Activated CD8-positive, alpha-beta T cell treated with anti-CD3 and anti-CD28 coated beads, Interleukin-2, amount 10 ng/mL, durations not matched to agents 7 days and 5 days (primary cell): ENCODE measurements at regions not wholly inside any gene's neighbourhood (a gene's known extent, or its start where the extent isn't known, plus 50 kb on each side); places are given as distances from the start of the nearest gene placed in this dataset.

Source experiments
- ATAC-seq: fragments of 150-1000 bp; cut with Tn5 transposase; one replicate; pipeline ENCODE4 v1.10.0; 2021; ENCODE audit warnings: moderate library complexity
- CTCF ChIA-PET: fragments of 350-600 bp; sonication (Branson Sonifier 250); formaldehyde crosslinking; loops from one replicate; lab custom pipeline; 2021; ENCODE audit warnings: antibody characterized with exemption; lab: Charles Lee
- POLR2A ChIA-PET: fragments of 350-600 bp; sonication (Branson Sonifier 250); formaldehyde crosslinking; loops from one replicate; lab custom pipeline; 2021; ENCODE audit warnings: antibody characterized with exemption; lab: Charles Lee
- DNase-seq: peaks from one replicate; pipeline ENCODE4 v3.0.0-alpha.2; 2020
- H3K27ac Mint-ChIP-seq: one replicate; pipeline ENCODE4 v1.8.0; 2021; ENCODE audit warnings: mild to moderate bottlenecking, mixed read lengths
- H3K27me3 Mint-ChIP-seq: one replicate; pipeline ENCODE4 v1.8.0; 2021; ENCODE audit warnings: low read depth, mixed read lengths
- H3K36me3 Mint-ChIP-seq: one replicate; pipeline ENCODE4 v1.8.0; 2021; ENCODE audit warnings: low read depth, mixed read lengths
- H3K4me1 Mint-ChIP-seq: one replicate; pipeline ENCODE4 v1.8.0; 2021; ENCODE audit warnings: low read depth, mixed read lengths
- H3K4me3 Mint-ChIP-seq: one replicate; pipeline ENCODE4 v1.8.0; 2021; ENCODE audit warnings: mild to moderate bottlenecking, mixed read lengths
- H3K9me3 Mint-ChIP-seq: one replicate; pipeline ENCODE4 v1.8.0; 2022; ENCODE audit warnings: mixed read lengths; ENCODE audit not compliant: insufficient read depth

DNA sequence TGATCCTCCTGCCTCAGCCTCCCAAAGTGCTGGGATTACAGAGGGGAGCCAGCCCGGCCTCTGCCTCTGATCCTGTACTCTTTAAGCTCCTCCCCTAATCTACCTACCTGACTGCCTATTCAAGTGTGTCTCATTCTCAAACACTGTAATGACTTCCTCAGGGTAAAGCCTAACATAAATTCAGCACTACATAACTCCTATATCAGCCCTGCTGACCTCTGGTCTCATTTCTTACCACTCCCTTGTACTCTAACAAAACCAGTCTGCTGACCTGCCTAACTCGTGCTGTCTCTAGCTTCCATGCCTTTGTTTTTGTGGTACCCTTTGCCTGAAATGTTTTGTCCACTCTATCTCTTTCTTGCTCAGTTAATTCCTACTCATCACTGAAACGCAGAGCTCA is 172.1 kb upstream of the IL12A start:
- Mint-ChIP-seq H3K27me3 (peaks cover 3% of the 10 kb centered on the region), H3K36me3 (no peaks in the 10 kb centered on the region), H3K4me3 (no peak overlapping the region), H3K27ac (no peak overlapping the region), H3K4me1 (peaks cover 1% of the 10 kb centered on the region), H3K9me3 (no peaks in the 10 kb centered on the region)
- DNase-seq (no peak), ATAC-seq (no peak)
- CTCF ChIA-PET: interaction anchor here (0.9 kb wide), 1 partner anchor 13 kb away, joined by 3 read pairs; no protein-coding TSS in a partner anchor
- POLR2A ChIA-PET: no interaction called here

DNA sequence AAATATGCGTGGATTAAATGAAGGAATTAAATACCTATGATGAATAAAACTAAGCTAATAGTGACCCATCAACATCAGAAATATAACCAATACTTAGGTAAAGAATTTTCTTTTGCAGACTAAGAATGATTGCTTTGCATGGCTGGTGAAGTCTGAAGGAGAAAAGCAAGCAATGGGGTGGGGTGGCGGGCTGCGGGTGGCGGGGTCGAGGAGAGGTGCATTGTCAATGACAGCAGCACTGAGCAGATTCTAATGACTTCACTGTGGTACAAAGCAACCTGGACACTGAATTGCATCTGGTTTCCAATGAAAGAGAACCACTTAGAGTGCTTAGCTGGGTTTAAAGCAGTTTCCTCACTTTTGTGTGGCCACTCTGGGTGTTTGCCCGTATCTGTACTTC is 171.5 kb upstream of the IL12A start:
- ATAC-seq (no peak), DNase-seq (no peak)
- Mint-ChIP-seq H3K27me3 (peaks cover 3% of the 10 kb centered on the region), H3K4me3 (no peak overlapping the region), H3K27ac (no peak overlapping the region), H3K9me3 (no peaks in the 10 kb centered on the region), H3K36me3 (no peaks in the 10 kb centered on the region), H3K4me1 (peaks cover 1% of the 10 kb centered on the region)
- POLR2A ChIA-PET: no interaction called here
- CTCF ChIA-PET: interaction anchor here (0.6 to 1.4 kb wide), 3 partner anchors 11 to 1791 kb away, joined by 3 to 6 read pairs (median 3); no protein-coding TSS in a partner anchor

DNA sequence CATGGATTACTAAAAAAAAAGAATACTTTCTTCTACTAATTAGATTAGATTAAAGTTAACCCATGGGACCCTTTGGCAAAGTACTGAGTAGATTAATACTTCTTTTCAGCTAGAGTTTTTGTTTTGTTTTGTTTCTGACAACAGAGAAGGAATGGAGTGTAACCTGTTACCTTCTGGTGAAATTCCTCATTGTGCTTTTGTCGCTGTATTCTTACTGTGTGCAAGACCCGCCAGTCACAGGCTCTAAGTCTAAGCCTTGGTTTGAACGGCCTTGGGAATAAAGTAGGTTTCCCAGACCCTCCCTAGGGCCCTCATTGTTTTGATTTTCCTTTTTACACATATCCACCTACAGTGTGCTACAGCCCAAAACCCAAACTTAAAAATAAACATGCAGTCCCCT is 171.1 kb upstream of the IL12A start:
- ATAC-seq (no peak), DNase-seq (no peak)
- Mint-ChIP-seq H3K27me3 (peaks cover 3% of the 10 kb centered on the region), H3K4me3 (no peak overlapping the region), H3K36me3 (no peaks in the 10 kb centered on the region), H3K27ac (no peak overlapping the region), H3K9me3 (no peaks in the 10 kb centered on the region), H3K4me1 (peaks cover 1% of the 10 kb centered on the region)
- CTCF ChIA-PET: interaction anchor here (0.6 to 1.4 kb wide), 3 partner anchors 11 to 1790 kb away, joined by 3 to 6 read pairs (median 3); no protein-coding TSS in a partner anchor
- POLR2A ChIA-PET: no interaction called here

DNA sequence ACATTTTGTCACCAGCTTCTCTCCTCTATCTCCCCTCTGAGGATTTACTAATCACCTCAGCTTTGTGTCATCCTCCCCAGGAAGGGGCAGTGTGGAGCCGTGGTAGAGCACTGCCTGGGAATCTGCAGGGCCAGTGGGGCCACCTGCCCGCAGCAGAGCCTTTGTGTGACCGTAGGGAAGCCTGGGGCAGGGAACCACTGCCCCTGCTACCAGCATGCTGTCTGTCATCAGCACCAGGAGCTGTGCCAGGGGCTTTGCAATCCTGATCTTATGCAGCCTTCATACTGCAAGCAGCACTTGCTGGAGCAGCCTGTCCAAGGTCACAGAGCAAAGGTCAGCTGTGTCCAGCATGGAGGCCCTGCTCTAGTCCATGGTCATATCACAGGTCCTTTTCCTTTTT is 170.2 kb upstream of the IL12A start:
- no peaks in the 10 kb centered on the region for H3K9me3 Mint-ChIP-seq
- no peak for DNase-seq
- H3K27ac Mint-ChIP-seq: no peak overlapping the region
- H3K4me3 Mint-ChIP-seq: no peak overlapping the region
- peaks cover 1% of the 10 kb centered on the region for H3K4me1 Mint-ChIP-seq
- ChIA-PET CTCF (interaction anchor here (1.2 to 1.4 kb wide), 2 partner anchors 10 kb away, joined by 3 to 6 read pairs; no protein-coding TSS in a partner anchor), POLR2A (no interaction called here)
- H3K27me3 Mint-ChIP-seq: peaks cover 3% of the 10 kb centered on the region
- H3K36me3 Mint-ChIP-seq: no peaks in the 10 kb centered on the region
- no peak for ATAC-seq

DNA sequence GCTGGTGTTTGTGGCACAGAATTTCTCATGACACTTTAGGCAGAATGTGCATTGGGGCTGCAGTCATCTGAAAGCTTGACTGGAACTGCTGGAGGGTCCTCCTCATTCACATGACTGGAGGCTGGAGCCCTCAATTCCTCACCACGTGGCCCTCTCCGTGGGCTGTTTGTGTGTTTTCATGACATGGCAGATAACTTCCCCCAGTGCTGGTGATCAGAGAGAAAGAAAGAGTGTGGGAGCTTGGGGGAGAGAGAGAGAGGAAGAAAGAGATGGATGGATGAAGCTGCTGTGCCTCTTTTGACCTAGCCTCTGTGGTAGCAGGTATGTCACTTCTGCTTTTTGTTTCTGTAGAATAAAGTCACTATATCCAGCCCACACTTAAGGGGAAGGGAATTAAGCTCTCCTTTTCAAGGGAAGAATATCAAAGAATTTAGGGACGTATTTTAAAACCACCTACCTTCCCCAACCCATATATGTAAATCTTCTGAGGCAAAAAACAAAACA is 169.6 kb upstream of the IL12A start:
- CTCF ChIA-PET: interaction anchor here (1.2 kb wide), 1 partner anchor 10 kb away, joined by 3 read pairs; no protein-coding TSS in a partner anchor
- Mint-ChIP-seq H3K4me3 (no peak overlapping the region), H3K36me3 (no peaks in the 10 kb centered on the region), H3K4me1 (peaks cover 1% of the 10 kb centered on the region), H3K9me3 (no peaks in the 10 kb centered on the region), H3K27me3 (peaks cover 3% of the 10 kb centered on the region), H3K27ac (no peak overlapping the region)
- DNase-seq (no peak), ATAC-seq (no peak)
- POLR2A ChIA-PET: no interaction called here

DNA sequence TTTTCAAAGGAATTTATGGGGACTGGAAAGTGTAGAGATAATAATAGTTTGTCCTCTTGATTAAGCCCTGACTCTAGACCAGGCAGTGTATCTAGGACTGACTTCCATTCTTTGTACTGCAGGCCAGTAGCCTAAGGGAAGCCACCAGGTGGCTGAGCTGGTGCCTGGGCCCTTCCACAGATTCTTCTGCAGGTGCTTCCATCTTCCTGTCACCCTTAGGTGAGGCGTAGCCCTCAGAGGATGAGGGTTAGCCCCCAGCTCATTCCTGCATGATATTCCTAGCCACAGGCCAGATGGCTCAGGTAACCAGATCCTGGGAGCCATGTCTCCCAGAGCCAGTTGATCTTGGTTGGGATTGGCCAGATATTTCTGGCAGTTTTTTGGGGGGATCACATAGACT is 169.0 kb upstream of the IL12A start:
- CTCF ChIA-PET: no interaction called here
- Mint-ChIP-seq H3K36me3 (no peaks in the 10 kb centered on the region), H3K4me3 (no peak overlapping the region), H3K27me3 (peaks cover 3% of the 10 kb centered on the region), H3K9me3 (no peaks in the 10 kb centered on the region), H3K4me1 (no peaks in the 10 kb centered on the region), H3K27ac (no peak overlapping the region)
- no peak for ATAC-seq
- POLR2A ChIA-PET: no interaction called here
- DNase-seq: no peak

DNA sequence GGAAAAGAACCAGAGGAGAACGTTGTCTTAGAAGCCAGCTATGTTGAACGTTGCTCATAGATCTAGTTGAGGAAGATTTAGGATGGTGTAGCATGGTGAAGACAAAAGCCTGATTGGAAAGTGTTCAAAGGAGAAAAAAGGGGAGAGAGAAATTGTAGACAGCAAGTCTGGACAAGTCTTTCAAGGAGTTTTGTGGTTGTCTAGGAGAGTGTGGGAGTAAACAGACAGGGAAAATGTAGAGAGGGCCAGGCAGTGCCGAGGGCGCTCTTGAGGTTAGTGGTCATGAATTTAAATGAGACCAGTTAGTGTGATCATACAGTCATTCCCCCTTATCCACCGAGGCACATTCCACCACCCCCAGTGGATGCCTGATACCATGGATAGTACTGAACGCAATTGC is 167.5 kb upstream of the IL12A start:
- Mint-ChIP-seq H3K27me3 (peaks cover 3% of the 10 kb centered on the region), H3K27ac (no peak overlapping the region), H3K4me3 (no peak overlapping the region), H3K4me1 (no peaks in the 10 kb centered on the region), H3K9me3 (no peaks in the 10 kb centered on the region), H3K36me3 (no peaks in the 10 kb centered on the region)
- ChIA-PET CTCF (no interaction called here), POLR2A (no interaction called here)
- no peak for ATAC-seq
- DNase-seq: no peak

DNA sequence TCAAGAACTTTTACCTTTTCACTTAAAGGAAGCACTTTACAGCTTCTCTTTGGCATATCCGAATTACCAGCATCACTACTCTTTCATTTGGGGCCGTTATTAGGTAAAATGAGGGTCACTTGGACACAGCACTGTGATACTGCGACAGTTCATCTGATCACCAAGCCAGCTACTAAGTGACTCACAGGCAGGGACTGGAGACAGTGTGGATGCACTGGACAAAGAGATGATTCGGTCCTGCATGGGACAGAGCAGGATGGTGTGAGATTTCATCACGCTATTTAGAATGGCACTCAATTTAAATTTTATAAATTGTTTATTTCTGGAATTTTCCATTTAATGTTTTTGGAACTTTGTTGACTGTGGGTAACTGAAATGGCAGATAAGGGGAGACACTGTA is 166.9 kb upstream of the IL12A start:
- DNase-seq (no peak), ATAC-seq (no peak)
- peaks cover 3% of the 10 kb centered on the region for H3K27me3 Mint-ChIP-seq
- ChIA-PET POLR2A (no interaction called here), CTCF (no interaction called here)
- H3K9me3 Mint-ChIP-seq: no peaks in the 10 kb centered on the region
- H3K4me3 Mint-ChIP-seq: no peak overlapping the region
- H3K4me1 Mint-ChIP-seq: no peaks in the 10 kb centered on the region
- H3K36me3 Mint-ChIP-seq: no peaks in the 10 kb centered on the region
- H3K27ac Mint-ChIP-seq: no peak overlapping the region

DNA sequence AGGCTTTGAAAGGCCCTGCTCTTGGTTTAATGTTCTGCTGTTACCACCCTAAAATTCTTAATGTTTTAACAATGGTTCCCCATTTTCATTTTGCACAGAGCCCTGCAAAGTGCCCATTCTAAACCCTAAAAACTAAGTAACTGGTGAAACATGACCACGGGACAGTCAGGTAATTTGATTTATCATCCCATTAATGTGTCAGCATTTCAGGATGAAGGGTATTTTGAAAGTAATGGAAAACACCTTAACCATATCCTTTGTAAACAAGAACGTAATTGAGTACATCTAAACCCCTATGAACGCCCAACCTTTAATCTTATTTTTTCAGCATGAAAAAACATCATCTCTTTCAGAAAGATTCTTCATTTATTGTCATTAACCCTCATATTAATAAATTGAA is 164.9 kb upstream of the IL12A start:
- Mint-ChIP-seq H3K9me3 (no peaks in the 10 kb centered on the region), H3K27me3 (peaks cover 3% of the 10 kb centered on the region), H3K4me3 (no peak overlapping the region), H3K27ac (no peak overlapping the region), H3K4me1 (no peaks in the 10 kb centered on the region), H3K36me3 (no peaks in the 10 kb centered on the region)
- DNase-seq (no peak), ATAC-seq (no peak)
- POLR2A ChIA-PET: no interaction called here
- CTCF ChIA-PET: no interaction called here

DNA sequence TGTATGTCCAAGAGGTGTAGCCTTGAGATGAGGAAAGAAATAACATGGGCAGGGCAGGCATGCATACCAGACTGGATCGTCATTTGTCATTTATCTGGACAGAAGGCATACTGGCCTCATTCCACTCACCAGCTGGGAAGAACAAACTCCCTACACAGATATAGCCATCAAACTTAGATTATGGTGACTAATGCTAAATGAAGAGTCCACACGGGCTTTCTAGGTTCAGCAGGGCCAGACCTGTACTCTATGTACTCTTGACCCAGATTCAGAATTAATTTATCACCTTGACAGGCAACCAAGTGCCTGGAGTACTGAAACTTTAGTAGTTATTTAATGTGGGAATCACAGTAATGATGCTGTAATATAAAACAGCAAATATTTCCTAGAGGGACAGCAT is 164.3 kb upstream of the IL12A start:
- Mint-ChIP-seq H3K27me3 (peaks cover 3% of the 10 kb centered on the region), H3K36me3 (no peaks in the 10 kb centered on the region), H3K9me3 (no peaks in the 10 kb centered on the region), H3K4me1 (no peaks in the 10 kb centered on the region), H3K4me3 (no peak overlapping the region), H3K27ac (no peak overlapping the region)
- no peak for ATAC-seq
- POLR2A ChIA-PET: no interaction called here
- no peak for DNase-seq
- CTCF ChIA-PET: no interaction called here

DNA sequence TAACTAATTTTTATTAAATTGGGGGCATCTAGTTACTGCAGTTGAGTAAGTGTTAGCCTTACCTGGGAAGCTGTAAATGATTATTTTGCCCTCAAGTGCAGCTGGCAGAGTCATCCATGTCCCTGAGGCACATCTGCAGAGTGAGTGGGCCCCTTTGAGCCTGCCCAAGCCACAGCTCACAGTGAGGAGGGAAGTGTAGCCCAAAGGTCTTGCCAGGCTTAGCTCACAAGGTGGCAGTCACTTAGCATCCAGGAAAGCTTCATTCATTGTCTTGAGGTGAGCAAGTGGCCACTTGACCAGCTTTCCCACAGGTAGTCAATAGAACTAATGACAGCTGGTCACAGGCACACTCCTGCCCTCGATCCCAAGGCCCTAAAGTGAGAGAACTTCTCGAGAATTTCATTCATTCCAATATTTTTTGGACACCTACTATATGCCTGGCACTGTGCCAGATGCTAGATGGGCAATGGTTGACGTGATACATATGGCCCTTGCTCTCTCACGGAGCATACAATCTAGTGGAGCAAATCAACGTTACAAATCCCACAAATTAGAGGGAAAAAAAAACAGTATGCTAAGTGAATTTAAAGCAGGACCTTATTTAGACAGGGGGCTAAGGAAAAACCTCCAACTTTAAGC is 163.3 kb upstream of the IL12A start:
- Mint-ChIP-seq H3K4me3 (no peak overlapping the region), H3K9me3 (no peaks in the 10 kb centered on the region), H3K27ac (no peak overlapping the region), H3K36me3 (no peaks in the 10 kb centered on the region), H3K4me1 (no peaks in the 10 kb centered on the region), H3K27me3 (peaks cover 3% of the 10 kb centered on the region)
- ChIA-PET POLR2A (interaction anchor here (0.7 kb wide), 1 partner anchor 179 kb away, joined by 3 read pairs; no protein-coding TSS in a partner anchor), CTCF (interaction anchor here (1.0 kb wide), 1 partner anchor 19 kb away, joined by 3 read pairs; no protein-coding TSS in a partner anchor)
- no peak for ATAC-seq
- DNase-seq: no peak

DNA sequence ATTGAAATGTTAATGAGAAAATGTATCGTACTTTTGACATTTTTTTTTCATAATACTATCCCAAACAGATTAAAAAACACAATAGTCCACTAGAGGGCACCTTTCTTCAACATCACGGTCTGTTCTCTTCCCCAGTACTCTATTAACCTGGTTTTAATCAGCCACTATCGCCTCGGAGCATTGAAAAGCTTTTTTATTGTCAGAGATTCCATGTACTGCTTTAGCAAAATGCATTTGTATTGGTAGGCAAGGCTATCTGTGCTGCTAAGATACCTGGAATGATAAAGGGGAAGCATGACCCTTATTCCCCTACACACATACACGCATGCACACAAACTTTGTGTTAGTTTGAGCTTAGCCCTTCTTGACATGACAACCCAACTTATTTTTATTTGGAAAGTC is 160.1 kb upstream of the IL12A start:
- Mint-ChIP-seq H3K9me3 (no peaks in the 10 kb centered on the region), H3K27me3 (peaks cover 3% of the 10 kb centered on the region), H3K4me1 (no peaks in the 10 kb centered on the region), H3K27ac (no peak overlapping the region), H3K36me3 (no peaks in the 10 kb centered on the region), H3K4me3 (no peak overlapping the region)
- POLR2A ChIA-PET: no interaction called here
- CTCF ChIA-PET: interaction anchor here (0.6 to 2.3 kb wide), 7 partner anchors 10 to 563 kb away, joined by 3 to 8 read pairs (median 5); partner anchors contain the start of gene SCHIP1
- no peak for DNase-seq
- no peak for ATAC-seq
